ENCODE measurements at regions not wholly inside any gene's neighbourhood (a gene's known extent, or its start where the extent isn't known, plus 50 kb on each side); places are given as distances from the start of the nearest gene placed in this dataset.
"Not testable (repeated sequence)": the region's sequence is repeated elsewhere in the genome, so short reads cannot be mapped to it uniquely, and the experiment has no call there.

- TF ChIP-seq CTCF (IDR thresholded peaks at IDR 0.05; ENCODE audit: low read depth, low read length) (no peak), EZH2phosphoT487 (IDR thresholded peaks at IDR 0.05; ENCODE audit: low read depth) (no peak)
- Histone ChIP-seq H3K36me3 (replicated peaks; ENCODE audit: low read depth, low read length) (no peaks in the 10 kb centered on the region), H3K9me3 (ENCODE audit: insufficient read depth, low read length) (no peaks in the 10 kb centered on the region), H3K4me3 (ENCODE audit: low read length) (no peak overlapping the region), H3K4me1 (ENCODE audit: low read length) (no peaks in the 10 kb centered on the region), H3K9ac (ENCODE audit: low read length) (no peak overlapping the region), H3K27me3 (ENCODE audit: low read depth, low read length) (no peaks in the 10 kb centered on the region), H3K27ac (ENCODE audit: low read length) (no peak overlapping the region), H3K4me2 (ENCODE audit: low read length) (no peak overlapping the region), H3K79me2 (ENCODE audit: low read length) (no peaks in the 10 kb centered on the region), H2AFZ (ENCODE audit: low read depth, low read length) (no peak overlapping the region), H4K20me1 (ENCODE audit: insufficient read depth, low read length) (no peaks in the 10 kb centered on the region)
These were observed 155.0 kb downstream of the NPR3 start for GRCh38 chr5:32866138-32866537.

GRCh38 chr5:32869216-32869615, 158.1 kb downstream of the NPR3 start:
- H4K20me1 ChIP-seq (ENCODE audit: insufficient read depth, low read length) = no peaks in the 10 kb centered on the region
- TF ChIP-seq CTCF (IDR thresholded peaks at IDR 0.05; ENCODE audit: low read depth, low read length) (no peak), EZH2phosphoT487 (IDR thresholded peaks at IDR 0.05; ENCODE audit: low read depth) (no peak)
- no peaks in the 10 kb centered on the region for H3K36me3 ChIP-seq (replicated peaks; ENCODE audit: low read depth, low read length)
- H3K79me2 ChIP-seq (ENCODE audit: low read length) = no peaks in the 10 kb centered on the region
- no peaks in the 10 kb centered on the region for H3K9me3 ChIP-seq (ENCODE audit: insufficient read depth, low read length)
- H3K4me3 ChIP-seq (ENCODE audit: low read length) = no peak overlapping the region
- H3K27me3 ChIP-seq (ENCODE audit: low read depth, low read length) = no peaks in the 10 kb centered on the region
- no peak overlapping the region for H2AFZ ChIP-seq (ENCODE audit: low read depth, low read length)
- H3K9ac ChIP-seq (ENCODE audit: low read length) = no peak overlapping the region
- no peak overlapping the region for H3K4me2 ChIP-seq (ENCODE audit: low read length)
- no peaks in the 10 kb centered on the region for H3K4me1 ChIP-seq (ENCODE audit: low read length)
- H3K27ac ChIP-seq (ENCODE audit: low read length) = no peak overlapping the region

- Histone ChIP-seq H3K4me2 (ENCODE audit: low read length) (no peak overlapping the region), H4K20me1 (ENCODE audit: insufficient read depth, low read length) (no peaks in the 10 kb centered on the region), H3K36me3 (replicated peaks; ENCODE audit: low read depth, low read length) (no peaks in the 10 kb centered on the region), H3K79me2 (ENCODE audit: low read length) (no peaks in the 10 kb centered on the region), H3K4me1 (ENCODE audit: low read length) (no peaks in the 10 kb centered on the region), H3K9ac (ENCODE audit: low read length) (no peak overlapping the region), H3K27me3 (ENCODE audit: low read depth, low read length) (no peaks in the 10 kb centered on the region), H3K27ac (ENCODE audit: low read length) (no peak overlapping the region), H3K4me3 (ENCODE audit: low read length) (no peak overlapping the region), H3K9me3 (ENCODE audit: insufficient read depth, low read length) (no peaks in the 10 kb centered on the region), H2AFZ (ENCODE audit: low read depth, low read length) (no peak overlapping the region)
- TF ChIP-seq EZH2phosphoT487 (IDR thresholded peaks at IDR 0.05; ENCODE audit: low read depth) (no peak), CTCF (IDR thresholded peaks at IDR 0.05; ENCODE audit: low read depth, low read length) (no peak)
These were observed 165.7 kb downstream of the NPR3 start for GRCh38 chr5:32876791-32877190.

- H3K4me2 ChIP-seq (ENCODE audit: low read length); H3K4me1 ChIP-seq (ENCODE audit: low read length); H3K27me3 ChIP-seq (ENCODE audit: low read depth, low read length); H3K36me3 ChIP-seq (replicated peaks; ENCODE audit: low read depth, low read length); H3K27ac ChIP-seq (ENCODE audit: low read length); H3K9ac ChIP-seq (ENCODE audit: low read length); H3K4me3 ChIP-seq (ENCODE audit: low read length); H2AFZ ChIP-seq (ENCODE audit: low read depth, low read length); H4K20me1 ChIP-seq (ENCODE audit: insufficient read depth, low read length); H3K79me2 ChIP-seq (ENCODE audit: low read length); H3K9me3 ChIP-seq (ENCODE audit: insufficient read depth, low read length): not testable (repeated sequence)
These were observed 168.2 kb downstream of the NPR3 start for GRCh38 chr5:32879364-32879763.

GRCh38 chr5:32880796-32881195, 169.7 kb downstream of the NPR3 start:
- H3K27me3 ChIP-seq (ENCODE audit: low read depth, low read length) = no peaks in the 10 kb centered on the region
- H3K4me1 ChIP-seq (ENCODE audit: low read length) = no peaks in the 10 kb centered on the region
- no peak overlapping the region for H3K9ac ChIP-seq (ENCODE audit: low read length)
- no peaks in the 10 kb centered on the region for H4K20me1 ChIP-seq (ENCODE audit: insufficient read depth, low read length)
- H3K27ac ChIP-seq (ENCODE audit: low read length) = no peak overlapping the region
- no peaks in the 10 kb centered on the region for H3K79me2 ChIP-seq (ENCODE audit: low read length)
- no peaks in the 10 kb centered on the region for H3K9me3 ChIP-seq (ENCODE audit: insufficient read depth, low read length)
- no peak overlapping the region for H2AFZ ChIP-seq (ENCODE audit: low read depth, low read length)
- no peak overlapping the region for H3K4me2 ChIP-seq (ENCODE audit: low read length)
- TF ChIP-seq CTCF (IDR thresholded peaks at IDR 0.05; ENCODE audit: low read depth, low read length) (no peak), EZH2phosphoT487 (IDR thresholded peaks at IDR 0.05; ENCODE audit: low read depth) (no peak)
- H3K4me3 ChIP-seq (ENCODE audit: low read length) = no peak overlapping the region
- H3K36me3 ChIP-seq (replicated peaks; ENCODE audit: low read depth, low read length) = no peaks in the 10 kb centered on the region
